NCI-H526 (cell line): ENCODE measurements at regions not wholly inside any gene's neighbourhood (a gene's known extent, or its start where the extent isn't known, plus 50 kb on each side); places are given as distances from the start of the nearest gene placed in this dataset.

Source experiments
- DNase-seq, 2 experiments: peaks; one replicate each; lab custom pipeline; 2025; lab: John Stamatoyannopoulos, UW

- no peak for DNase-seq
Measured at GRCh38 chr10:45198486-45199204, 116.8 kb downstream of the OR13A1 start.

GRCh38 chr10:45199205-45199740, 116.1 kb downstream of the OR13A1 start:
- DNase-seq = no peak

GRCh38 chr10:45201271-45201670, 114.1 kb downstream of the OR13A1 start:
- no peak for DNase-seq

DNA sequence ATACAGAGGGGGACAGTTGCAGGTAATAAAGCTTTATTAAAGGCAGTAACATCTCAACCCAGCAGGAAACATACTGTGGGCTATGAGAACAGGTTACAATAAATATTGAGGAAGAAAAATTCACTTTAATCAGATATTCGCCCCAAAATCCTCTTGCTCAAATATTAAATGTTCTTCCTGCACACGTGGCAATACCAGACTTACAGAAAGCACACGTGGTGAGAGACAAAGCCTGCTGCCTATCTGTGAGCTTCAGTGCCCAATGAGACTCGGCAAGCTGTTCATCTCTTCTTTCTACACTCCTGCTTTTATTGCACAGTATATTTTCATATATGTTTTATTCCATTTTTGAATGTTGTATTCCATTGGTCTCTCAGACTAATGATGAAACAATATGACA, 113.2 kb downstream of the OR13A1 start:
- no peak for DNase-seq

GRCh38 chr10:45204954-45205775, 110.2 kb downstream of the OR13A1 start:
- no peak for DNase-seq

- no peak for DNase-seq
Measured at GRCh38 chr10:45209888-45210287, 105.5 kb downstream of the OR13A1 start.

- DNase-seq = no peak
Measured at GRCh38 chr10:45211576-45211975, 103.8 kb downstream of the OR13A1 start.

DNA sequence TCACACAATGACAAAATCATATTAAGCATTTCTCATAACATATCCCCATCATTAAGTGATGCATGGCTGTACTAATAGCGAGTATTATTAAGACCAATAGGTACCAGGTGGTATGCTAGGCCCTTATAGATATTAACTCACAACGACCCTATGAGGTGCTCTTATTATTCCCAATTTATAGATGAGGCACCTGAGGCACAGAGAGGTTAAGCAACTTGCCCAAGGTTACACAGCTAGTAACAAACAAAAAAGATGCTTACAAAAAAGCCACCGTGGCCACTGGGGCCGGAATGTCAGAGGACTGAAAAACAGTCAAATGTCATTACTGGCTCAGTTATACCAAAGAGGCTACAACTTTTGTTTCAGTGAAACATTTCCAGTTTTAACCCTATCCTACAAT, 96.0 kb downstream of the OR13A1 start:
- DNase-seq = no peak

- no peak for DNase-seq
Measured at GRCh38 chr10:45220931-45221330, 94.5 kb downstream of the OR13A1 start.

DNA sequence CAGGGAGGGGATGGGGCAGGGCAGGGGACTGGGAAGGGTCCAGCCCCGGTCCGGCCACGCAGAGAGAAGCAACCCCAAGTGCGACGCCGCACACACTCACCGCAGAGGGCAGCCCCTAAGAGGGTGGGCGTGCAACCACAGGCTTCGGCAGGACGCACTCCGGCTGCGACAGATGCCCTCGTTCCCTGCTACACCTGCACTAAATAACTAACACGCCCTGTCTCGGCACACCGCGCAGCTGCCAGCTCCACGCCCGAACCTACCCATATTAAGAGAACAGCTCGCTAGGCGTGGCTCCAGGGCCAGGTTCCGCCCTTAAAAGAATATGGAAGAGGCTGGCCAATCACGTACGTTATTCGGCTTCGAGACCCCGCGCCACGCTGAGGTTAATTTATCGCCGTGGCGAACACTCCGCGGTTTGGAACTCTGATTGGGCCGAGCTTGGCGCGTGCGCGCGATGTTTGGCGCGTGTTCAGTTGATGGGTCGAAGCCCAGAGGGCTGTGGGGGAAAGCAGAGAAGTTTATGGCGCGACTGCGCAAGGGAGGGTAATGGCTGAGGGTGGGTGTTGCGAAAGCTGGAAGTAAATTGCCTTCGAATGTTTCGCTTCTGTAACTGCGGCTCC, 91.1 kb downstream of the OR13A1 start:
- no peak for DNase-seq

DNA sequence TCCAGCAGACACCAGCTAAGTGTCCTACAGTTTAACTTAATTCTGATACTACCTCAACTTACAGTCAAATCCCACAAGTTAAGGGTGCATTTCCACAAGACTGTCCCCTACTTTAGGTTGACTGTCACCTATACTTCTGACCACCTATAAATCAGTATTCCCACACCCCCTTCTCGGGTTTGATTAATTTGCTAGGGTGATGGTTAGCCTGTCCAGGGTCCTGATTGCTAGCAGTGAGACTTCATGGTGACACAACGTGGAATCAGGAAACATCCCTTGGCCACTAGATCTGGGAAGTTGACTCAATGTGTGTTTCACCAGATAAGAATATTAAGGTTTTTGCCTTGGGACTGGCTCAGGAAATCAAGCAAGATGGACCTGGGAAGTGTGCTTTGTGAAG, 88.4 kb downstream of the OR13A1 start:
- DNase-seq = no peak

- DNase-seq = no peak
Measured at GRCh38 chr10:45227456-45227855, 88.0 kb downstream of the OR13A1 start.

GRCh38 chr10:45229823-45230222, 85.6 kb downstream of the OR13A1 start:
- no peak for DNase-seq

- peak; percentile 45 to 82 for DNase-seq
Measured at GRCh38 chr10:45235260-45235769, 80.1 kb downstream of the OR13A1 start.

DNA sequence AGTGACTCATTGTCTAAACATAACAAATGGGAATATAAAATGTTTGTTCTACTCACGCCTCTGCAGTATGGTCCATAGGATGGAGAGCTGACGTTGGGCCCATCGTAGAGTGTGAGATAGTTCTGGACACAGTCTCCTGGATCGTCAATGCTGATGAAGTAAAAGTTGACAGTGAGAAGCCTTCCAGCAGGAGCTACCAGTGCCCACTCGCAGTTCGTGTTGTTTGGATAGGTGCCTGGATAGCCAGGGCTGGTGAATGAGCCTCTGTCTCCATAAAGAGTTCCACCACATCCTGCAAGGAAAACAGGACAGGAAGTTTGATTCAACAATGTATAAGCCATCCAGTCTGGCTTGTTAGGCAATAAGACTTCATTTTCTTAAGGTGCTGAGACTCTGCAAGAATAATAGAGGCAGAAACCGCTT, 79.6 kb downstream of the OR13A1 start:
- DNase-seq = no peak

DNA sequence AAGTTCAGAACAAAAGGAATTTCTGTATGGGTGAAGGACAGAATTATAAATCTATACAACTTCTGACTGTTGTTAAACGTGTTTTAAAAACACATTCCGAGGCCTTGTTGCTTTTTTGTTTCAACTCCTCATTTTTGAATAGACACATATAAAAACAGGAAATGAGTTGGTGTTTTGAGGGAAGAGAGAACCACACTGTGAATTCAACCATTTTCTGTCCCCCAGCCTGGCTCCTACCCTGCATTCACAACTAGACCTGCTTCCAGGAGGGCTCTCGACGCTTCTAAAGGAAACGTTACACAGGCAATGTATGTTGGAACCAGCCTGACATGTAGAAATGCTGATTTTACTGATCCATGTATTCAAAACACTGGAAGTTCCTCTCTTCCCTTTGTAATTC, 76.5 kb downstream of the OR13A1 start:
- no peak for DNase-seq

DNA sequence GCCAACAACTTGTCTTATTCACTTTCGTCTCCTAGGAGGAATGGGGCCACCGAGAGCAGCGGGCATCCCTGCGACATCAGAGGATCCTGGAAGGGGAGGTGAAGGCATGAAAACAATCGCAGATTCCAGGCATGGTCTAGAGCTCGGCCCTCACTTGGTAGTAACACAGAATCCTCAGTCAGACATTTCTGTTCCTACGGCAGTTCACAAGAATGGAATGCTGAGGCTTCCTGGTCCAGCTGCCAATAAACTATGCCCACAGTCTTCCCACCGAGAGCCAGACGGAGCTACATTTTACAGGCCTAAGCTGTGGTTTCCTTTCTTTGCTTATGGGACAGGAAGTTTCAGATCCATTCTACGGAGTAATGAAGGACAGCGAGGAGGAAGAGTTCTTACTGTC, 75.8 kb downstream of the OR13A1 start:
- no peak for DNase-seq

- DNase-seq = no peak
Measured at GRCh38 chr10:45241865-45242520, 73.4 kb downstream of the OR13A1 start.

- DNase-seq = no peak
Measured at GRCh38 chr10:45243261-45243660, 72.1 kb downstream of the OR13A1 start.

- no peak for DNase-seq
Measured at GRCh38 chr10:45246522-45246921, 68.9 kb downstream of the OR13A1 start.

DNA sequence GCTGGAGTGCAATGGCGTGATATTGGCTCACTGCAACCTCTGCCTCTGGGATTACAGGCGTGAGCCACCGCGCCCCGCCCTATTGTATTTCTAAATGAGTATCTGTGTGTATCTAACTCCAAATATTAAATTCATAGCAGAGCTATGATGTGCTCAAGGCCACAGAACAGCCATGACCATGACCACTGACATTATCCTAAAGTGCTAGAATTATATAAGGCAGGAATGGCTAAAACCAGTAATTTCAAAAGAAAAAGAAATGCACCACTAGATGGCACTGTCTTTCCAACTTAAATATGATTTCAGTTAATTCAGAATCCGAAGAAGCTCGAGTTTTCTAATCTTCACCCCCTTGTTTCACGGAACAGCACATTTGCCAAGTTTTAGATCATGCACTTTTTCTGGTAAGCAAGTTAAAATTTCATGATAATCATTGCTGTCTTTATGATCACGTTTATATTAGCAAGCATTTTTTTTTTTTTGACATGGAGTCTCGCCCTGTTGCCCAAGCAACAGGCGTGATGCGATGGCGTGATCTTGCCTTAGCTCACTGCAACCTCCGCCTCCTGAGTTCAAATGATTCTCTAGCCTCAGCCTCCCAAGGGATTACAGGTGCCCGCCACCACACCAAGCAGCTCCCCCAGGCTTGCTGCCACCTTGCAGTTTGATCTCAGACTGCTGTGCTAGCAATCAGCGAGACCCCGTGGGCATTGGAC, 65.3 kb downstream of the OR13A1 start:
- DNase-seq = peak; percentile 18 to 76
